ENCODE measurements at regions not wholly inside any gene's neighbourhood (a gene's known extent, or its start where the extent isn't known, plus 50 kb on each side); places are given as distances from the start of the nearest gene placed in this dataset.

DNA sequence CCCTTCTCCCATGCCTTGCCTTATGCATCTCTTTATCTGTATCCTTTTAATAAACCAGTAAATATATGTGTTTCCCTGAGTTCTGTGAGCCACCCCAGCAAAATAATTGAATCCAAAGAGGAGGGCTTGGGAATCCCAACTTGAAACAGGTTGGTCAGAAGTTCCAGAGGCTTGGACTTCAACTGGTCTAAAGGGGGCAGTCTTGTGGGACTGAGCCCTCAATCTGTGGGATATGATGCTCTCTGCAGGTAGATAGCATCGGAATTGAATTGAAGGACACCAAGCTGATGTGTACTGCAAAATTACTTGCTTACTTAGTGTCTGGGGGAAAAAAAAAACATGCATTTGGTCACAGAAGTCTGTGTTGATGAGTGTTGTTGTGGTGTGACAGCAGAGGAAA lies 1033.5 kb upstream of the TMEFF2 start:
- no peaks in the 10 kb centered on the region for H3K36me3 ChIP-seq
- H3K4me1 ChIP-seq = no peaks in the 10 kb centered on the region
- no peak overlapping the region for H3K4me3 ChIP-seq (replicated peaks in 1 of 3)
- 79 to 97% methylated on average over 1 of the region's 1 CpG for WGBS, 2 donors
- no peaks in the 10 kb centered on the region for H3K27me3 ChIP-seq
- no peaks in the 10 kb centered on the region for H3K9me3 ChIP-seq
- intact Hi-C loops (cut with DNase I) = no loop called here
- no peak overlapping the region for H3K27ac ChIP-seq
- no peak for TF ChIP-seq POLR2A (IDR thresholded peaks at IDR 0.05)
- TF ChIP-seq, protein P1, sequence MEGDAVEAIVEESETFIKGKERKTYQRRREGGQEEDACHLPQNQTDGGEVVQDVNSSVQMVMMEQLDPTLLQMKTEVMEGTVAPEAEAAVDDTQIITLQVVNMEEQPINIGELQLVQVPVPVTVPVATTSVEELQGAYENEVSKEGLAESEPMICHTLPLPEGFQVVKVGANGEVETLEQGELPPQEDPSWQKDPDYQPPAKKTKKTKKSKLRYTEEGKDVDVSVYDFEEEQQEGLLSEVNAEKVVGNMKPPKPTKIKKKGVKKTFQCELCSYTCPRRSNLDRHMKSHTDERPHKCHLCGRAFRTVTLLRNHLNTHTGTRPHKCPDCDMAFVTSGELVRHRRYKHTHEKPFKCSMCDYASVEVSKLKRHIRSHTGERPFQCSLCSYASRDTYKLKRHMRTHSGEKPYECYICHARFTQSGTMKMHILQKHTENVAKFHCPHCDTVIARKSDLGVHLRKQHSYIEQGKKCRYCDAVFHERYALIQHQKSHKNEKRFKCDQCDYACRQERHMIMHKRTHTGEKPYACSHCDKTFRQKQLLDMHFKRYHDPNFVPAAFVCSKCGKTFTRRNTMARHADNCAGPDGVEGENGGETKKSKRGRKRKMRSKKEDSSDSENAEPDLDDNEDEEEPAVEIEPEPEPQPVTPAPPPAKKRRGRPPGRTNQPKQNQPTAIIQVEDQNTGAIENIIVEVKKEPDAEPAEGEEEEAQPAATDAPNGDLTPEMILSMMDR (IDR thresholded peaks at IDR 0.05) = no peak
- DNase-seq = no peak

DNA sequence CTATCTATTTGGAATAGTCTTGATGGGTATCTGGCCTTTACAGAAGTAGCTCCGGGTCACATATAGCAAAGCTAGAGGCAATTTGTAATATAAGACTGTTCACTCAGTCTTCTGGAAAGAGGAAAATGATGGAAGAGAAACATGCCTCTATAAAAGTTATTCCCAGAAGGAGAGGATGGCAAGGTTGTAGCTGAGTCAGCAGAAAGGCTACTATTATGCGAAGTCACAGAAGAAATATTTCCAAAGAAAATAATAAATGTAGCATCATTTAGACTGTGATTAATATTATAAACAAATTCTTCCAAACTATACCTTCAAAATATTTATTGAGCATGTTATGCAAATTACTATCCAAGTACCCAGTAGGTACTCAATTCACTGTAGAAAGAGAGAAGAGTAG lies 1027.7 kb upstream of the TMEFF2 start:
- H3K4me1 ChIP-seq = no peaks in the 10 kb centered on the region
- DNase-seq = no peak
- TF ChIP-seq, protein P1 (IDR thresholded peaks at IDR 0.05) = no peak
- no peak for TF ChIP-seq POLR2A (IDR thresholded peaks at IDR 0.05)
- no peak overlapping the region for H3K27ac ChIP-seq
- intact Hi-C loops (cut with DNase I) = no loop called here
- no peaks in the 10 kb centered on the region for H3K36me3 ChIP-seq
- no peak overlapping the region for H3K4me3 ChIP-seq (replicated peaks in 1 of 3)
- 85 to 87% methylated on average over 2 of the region's 2 CpGs for WGBS, 2 donors
- H3K27me3 ChIP-seq = no peaks in the 10 kb centered on the region
- H3K9me3 ChIP-seq = no peaks in the 10 kb centered on the region

DNA sequence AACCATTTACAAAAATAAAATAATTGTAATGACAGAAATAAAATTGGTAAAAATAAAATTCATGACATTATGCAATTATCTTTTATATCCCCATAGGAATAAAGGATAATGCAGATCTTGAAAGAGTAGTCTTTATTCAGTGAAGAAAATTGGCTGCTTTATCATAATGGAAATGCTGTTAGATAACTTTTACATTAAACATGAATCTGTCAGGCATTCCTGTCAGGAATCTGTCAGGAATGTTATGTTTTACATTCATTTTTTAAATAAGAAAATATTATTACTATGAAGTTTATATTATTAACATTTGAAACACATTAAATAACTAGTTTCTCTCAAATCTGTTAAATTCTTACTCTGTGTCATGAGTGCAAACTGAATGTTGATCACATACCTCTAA lies 1024.7 kb upstream of the TMEFF2 start:
- H3K4me3 ChIP-seq (replicated peaks in 1 of 3) = no peak overlapping the region
- intact Hi-C loops (cut with DNase I) = no loop called here
- H3K27ac ChIP-seq = no peak overlapping the region
- DNase-seq = no peak
- H3K36me3 ChIP-seq = no peaks in the 10 kb centered on the region
- no peaks in the 10 kb centered on the region for H3K9me3 ChIP-seq
- H3K27me3 ChIP-seq = no peaks in the 10 kb centered on the region
- no peaks in the 10 kb centered on the region for H3K4me1 ChIP-seq
- TF ChIP-seq POLR2A (IDR thresholded peaks at IDR 0.05) = no peak
- TF ChIP-seq, protein P1 (IDR thresholded peaks at IDR 0.05) = no peak

DNA sequence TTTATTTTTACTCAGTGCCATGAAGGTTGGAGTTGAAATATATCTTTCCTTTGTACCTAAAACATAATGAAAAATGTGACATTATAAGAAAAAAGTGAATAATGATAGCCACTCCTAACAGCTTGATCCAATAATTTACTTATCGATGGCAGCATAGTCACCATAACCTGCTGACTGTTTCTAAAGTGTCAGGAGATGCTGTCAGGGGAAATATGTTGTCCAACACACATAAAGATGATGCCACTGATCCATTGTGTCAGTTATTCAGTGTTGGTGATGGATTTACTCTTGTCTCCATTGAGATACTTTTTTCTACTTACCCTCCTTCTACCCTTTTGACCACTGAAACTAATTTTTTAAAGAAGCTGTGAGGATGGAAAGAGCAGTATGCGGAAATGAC lies 1006.9 kb upstream of the TMEFF2 start:
- Histone ChIP-seq H3K4me3 (replicated peaks in 1 of 3) (no peak overlapping the region), H3K4me1 (no peaks in the 10 kb centered on the region), H3K27me3 (no peaks in the 10 kb centered on the region), H3K9me3 (no peaks in the 10 kb centered on the region), H3K36me3 (no peaks in the 10 kb centered on the region), H3K27ac (no peak overlapping the region)
- no peak for DNase-seq
- WGBS, 2 donors = 86 to 93% methylated on average over 2 of the region's 2 CpGs
- intact Hi-C loops (cut with DNase I) = no loop called here
- no peak for TF ChIP-seq POLR2A (IDR thresholded peaks at IDR 0.05)
- TF ChIP-seq, protein P1 (IDR thresholded peaks at IDR 0.05) = no peak

DNA sequence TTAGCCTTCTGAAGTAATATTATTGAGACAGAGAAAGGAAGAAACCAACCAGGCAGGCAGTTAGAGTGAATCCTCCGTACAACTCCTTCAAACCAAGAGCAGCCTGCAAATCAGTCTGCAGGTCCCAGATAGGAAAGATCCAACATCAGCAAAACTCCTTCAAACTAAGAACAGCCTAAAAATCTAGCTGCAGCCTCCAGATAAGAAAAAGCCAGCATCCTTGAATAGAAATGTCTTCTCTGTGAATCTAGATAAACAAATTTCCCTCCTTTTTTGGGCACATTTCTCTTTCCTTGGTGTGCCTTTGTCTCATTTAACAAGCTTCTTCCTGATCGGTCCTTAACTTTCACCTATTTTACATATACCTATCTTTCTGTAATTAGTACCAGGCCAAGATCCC lies 1004.6 kb upstream of the TMEFF2 start:
- H3K27me3 ChIP-seq = no peaks in the 10 kb centered on the region
- no peaks in the 10 kb centered on the region for H3K36me3 ChIP-seq
- no peaks in the 10 kb centered on the region for H3K9me3 ChIP-seq
- intact Hi-C loops (cut with DNase I) = no loop called here
- DNase-seq = no peak
- 88 to 90% methylated on average over 2 of the region's 2 CpGs for WGBS, 2 donors
- TF ChIP-seq, protein P1 (IDR thresholded peaks at IDR 0.05) = no peak
- no peak for TF ChIP-seq POLR2A (IDR thresholded peaks at IDR 0.05)
- no peaks in the 10 kb centered on the region for H3K4me1 ChIP-seq
- H3K27ac ChIP-seq = no peak overlapping the region
- no peak overlapping the region for H3K4me3 ChIP-seq (replicated peaks in 1 of 3)
